ENCODE measurements at regions not wholly inside any gene's neighbourhood (a gene's known extent, or its start where the extent isn't known, plus 50 kb on each side); places are given as distances from the start of the nearest gene placed in this dataset.

GRCh38 chr4:128465523-128465922 is 177.9 kb upstream of the PGRMC2 start:
- H3K9me3 ChIP-seq (replicated peaks; ENCODE audit: control insufficient read depth, insufficient read depth, low read depth, low read length) = no peaks in the 10 kb centered on the region
- H4K20me1 ChIP-seq (replicated peaks; ENCODE audit: control insufficient read depth, insufficient read depth, low read length) = no peaks in the 10 kb centered on the region
- DNase-seq (ENCODE audit: extremely low read depth in 1 of 4, low spot score in 3 of 4) = no peak
- no peaks in the 10 kb centered on the region for H3K27me3 ChIP-seq (ENCODE audit: control insufficient read depth in 2 of 2, insufficient read depth in 2 of 2, low read length in 2 of 2)
- no peak for FAIRE-seq
- WGBS (ENCODE audit: insufficient coverage, low coverage, missing lambda C conversion rate) = 44% methylated on average over 2 of the region's 2 CpGs
- ChIA-PET CTCF (ENCODE audit: low intra/inter-chr PET ratio) (no interaction called here), POLR2A (interaction anchor here (0.8 kb wide), 1 partner anchor 16 kb away, joined by 3 read pairs; no protein-coding TSS in a partner anchor)
- no peak overlapping the region for H3K4me3 ChIP-seq
- H3K4me2 ChIP-seq (ENCODE audit: insufficient read depth, low read length) = no peak overlapping the region
- H3K4me1 ChIP-seq (replicated peaks in 1 of 2; ENCODE audit: control insufficient read depth in 2 of 2, insufficient read depth in 2 of 2, low read length in 2 of 2) = peaks cover 0 to 30% of the 10 kb centered on the region in 2 experiments; a peak in 3 of 5 replicates
- no peak overlapping the region for H2AFZ ChIP-seq (ENCODE audit: low read depth, low read length)
- no peaks in the 10 kb centered on the region for H3K79me2 ChIP-seq (ENCODE audit: control insufficient read depth, insufficient read depth, low read length)
- intact Hi-C loops (cut with micrococcal nuclease) = no loop called here
- no peak overlapping the region for H3K27ac ChIP-seq (ENCODE audit: extremely low read depth, low read depth, low read length)
- no TSS peak for BruUV-seq (replicated peaks)
- H3K9me1 ChIP-seq (ENCODE audit: control insufficient read depth, insufficient read depth, low read length) = no peaks in the 10 kb centered on the region
- no peaks in the 10 kb centered on the region for H3K36me3 ChIP-seq (ENCODE audit: control insufficient read depth, insufficient read depth, low read length)
- ATAC-seq = no peak
- H3K9ac ChIP-seq (ENCODE audit: insufficient read depth in 1 of 2, low read depth in 2 of 2, low read length in 2 of 2) = no peak overlapping the region; a peak in 1 of 4 replicates
- TF ChIP-seq KDM1A (IDR thresholded peaks at IDR 0.05) (no peak), ZNF449 (CRISPR knock-in tag; IDR thresholded peaks at IDR 0.05) (no peak), THRAP3 (IDR thresholded peaks at IDR 0.05; ENCODE audit: borderline replicate concordance) (no peak), ZC3H11A (IDR thresholded peaks at IDR 0.05; ENCODE audit: low read depth, low read length) (no peak), ZFX (CRISPR knock-in tag; IDR thresholded peaks at IDR 0.05) (no peak), DACH1 (IDR thresholded peaks at IDR 0.05; ENCODE audit: partially characterized antibody) (peak; percentile 95), GATAD2B (IDR thresholded peaks at IDR 0.05; ENCODE audit: borderline replicate concordance) (0 out of 2 replicates have a peak, but pooled peaks have one; percentile 31), UBTF (IDR thresholded peaks at IDR 0.05; ENCODE audit: borderline replicate concordance in 1 of 2, low read depth in 2 of 2, low read length in 2 of 2) (no peak)
- in situ Hi-C loops (cut with MboI) = no loop called here
